Activated CD8-positive, alpha-beta memory T cell treated with anti-CD3 and anti-CD28 coated beads, Interleukin-2, amount 50 U/mL, for 48 hours (primary cell): ENCODE measurements at regions not wholly inside any gene's neighbourhood (a gene's known extent, or its start where the extent isn't known, plus 50 kb on each side); places are given as distances from the start of the nearest gene placed in this dataset.
"Not testable (repeated sequence)": the region's sequence is repeated elsewhere in the genome, so short reads cannot be mapped to it uniquely, and the experiment has no call there.

Source experiments
- DNase-seq: peaks from one replicate; pipeline ENCODE4 v3.0.0-alpha.2; 2020

DNA sequence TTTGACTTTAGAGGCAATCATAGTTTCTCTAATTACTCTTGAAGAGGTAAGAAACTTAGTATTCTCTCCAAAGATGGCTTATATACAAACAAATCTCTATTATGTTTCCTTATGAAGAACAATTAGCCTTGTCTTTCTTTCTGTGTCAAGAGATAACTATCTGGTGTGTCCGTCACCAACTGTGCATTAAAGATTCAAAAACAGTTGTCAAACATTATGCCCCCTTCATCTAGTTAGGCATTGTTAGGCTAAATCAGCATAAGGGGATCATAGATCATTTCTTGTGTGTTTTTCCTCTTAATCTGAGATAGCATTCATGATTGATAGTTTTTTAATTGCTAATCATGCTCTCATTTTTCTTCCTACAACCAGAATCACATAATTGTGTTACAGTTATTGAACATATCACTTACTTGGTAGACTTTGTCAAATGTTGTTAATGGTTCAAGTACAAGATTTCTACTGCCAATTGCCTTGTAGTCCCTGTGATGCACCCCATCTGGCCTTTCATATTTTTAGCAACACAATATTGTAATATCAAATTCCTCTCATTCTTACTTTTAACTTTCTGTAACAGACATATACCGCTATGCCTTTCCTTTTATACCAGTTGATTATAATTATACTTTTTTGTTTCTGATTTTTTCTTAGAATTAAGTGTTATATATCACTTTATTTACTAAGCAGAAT lies 612.7 kb downstream of the SLITRK6 start:
- DNase-seq, result no peak

DNA sequence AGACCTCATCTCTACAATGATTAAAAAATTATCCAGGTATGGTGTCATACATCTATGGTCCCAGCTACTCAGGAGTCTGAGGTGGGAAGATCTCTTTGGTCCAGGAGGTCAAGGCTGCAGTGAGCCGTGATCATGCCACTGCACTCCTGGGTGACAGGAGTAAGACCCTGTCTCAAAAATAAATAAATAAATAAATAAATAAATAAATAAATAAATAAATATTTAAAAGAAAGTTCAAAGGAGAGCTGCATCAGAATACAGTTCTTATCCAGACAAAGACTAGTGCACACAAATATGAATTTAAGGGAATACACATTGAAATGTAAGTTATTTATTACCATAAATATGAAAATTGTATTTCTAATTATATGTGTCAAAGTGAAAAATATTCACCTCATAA lies 624.9 kb downstream of the SLITRK6 start:
- DNase-seq, result no peak

DNA sequence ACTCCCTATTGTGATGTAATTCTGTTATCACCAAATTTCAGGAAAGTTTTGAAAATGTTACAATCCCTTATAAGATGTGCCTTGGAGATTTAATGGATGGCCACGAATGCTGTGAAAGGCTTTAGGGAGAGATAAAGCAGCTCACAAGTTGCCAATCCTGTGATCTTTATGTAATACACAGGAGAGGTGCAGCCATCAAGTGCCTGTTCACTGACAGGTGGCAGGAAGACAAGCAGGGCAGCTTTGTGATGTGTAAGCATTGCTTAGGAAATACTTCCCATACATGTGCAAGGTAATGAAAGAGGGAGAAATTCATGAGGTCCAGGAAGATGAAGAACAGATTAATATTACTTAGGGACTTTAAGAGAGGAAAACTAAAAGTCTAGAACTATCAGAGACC lies 628.8 kb downstream of the SLITRK6 start:
- no peak for DNase-seq

DNA sequence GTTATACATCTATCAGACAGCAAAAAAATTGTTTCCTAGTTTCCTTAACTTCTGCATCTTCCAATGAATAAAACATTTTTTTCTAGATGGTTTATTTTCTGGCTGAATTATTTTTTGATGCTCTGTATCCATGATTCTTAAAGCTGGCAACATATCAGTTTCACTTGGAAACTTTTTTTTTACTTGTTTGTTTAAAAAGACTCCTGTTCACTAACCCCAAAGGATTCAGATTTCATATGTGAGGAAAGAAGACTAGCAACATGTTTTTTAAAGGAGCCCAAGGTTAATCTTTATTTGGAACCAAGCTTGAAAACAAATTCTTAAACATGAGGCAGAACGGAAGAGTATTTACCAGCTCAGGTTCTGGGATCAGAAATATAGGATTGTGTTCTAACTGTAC lies 632.3 kb downstream of the SLITRK6 start:
- no peak for DNase-seq

DNA sequence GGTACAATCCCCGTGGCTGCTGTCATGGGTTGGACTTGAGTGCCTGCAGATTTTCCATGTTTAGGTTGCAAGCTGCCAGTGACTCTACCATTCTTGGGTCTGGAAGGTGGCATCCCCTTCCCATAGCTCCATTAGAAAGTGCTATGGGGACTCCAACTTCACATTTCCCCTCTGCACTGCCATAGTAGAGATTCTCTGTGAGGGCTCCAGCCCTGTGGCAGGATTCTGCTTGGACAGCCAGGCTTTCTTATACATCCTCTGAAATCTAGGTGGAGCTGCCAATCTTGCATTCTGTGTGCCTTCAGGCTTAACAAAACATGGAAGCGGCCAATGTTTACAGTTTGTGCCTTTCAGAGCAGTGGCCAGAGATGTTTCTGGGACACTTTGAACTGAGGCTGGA lies 636.2 kb downstream of the SLITRK6 start:
- no peak for DNase-seq

DNA sequence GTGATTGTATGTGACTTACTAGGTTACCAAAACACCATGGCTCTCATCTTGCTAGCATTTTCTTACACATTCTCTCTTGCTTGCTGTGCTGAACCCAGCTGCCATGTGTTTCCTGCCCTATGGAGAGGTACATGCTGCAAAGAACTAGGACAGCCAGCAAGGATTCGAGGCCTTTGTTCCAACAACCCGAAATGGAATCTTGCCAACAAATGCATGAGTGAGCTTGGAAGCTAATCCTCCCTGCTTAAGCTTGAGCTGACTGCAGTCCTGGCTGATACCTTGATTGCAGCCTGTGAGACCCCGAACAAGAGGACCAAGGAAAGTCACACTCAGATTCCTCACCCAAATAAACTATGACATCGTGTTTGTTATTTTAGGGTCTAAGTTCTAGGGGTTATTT lies 651.2 kb downstream of the SLITRK6 start:
- DNase-seq, result no peak

DNA sequence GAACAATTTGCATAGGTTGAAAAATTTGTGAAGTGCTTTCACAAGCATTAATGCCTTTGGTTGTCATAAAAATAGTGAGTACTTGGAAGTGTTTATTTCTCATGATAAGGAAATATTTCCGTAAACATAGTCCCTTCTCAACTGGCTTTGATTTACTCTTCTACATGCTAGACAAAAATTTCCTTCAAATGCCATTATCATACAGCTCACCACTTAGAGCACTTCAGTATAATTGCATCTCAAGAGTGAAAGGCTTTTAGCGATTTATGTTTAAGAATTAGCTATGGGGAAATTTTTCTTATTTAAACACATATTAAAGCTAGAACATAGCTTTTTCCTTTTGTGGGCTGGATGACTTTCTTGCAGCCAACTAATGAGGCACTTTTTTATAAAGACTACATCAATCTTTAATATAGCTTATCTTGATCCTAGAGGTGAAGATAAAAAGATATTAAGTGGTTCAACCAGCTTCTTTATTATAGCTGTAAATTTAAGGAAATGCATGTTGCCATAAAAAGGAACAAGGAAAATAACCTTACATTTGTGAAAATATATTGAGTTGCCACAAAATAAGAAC lies 656.8 kb downstream of the SLITRK6 start:
- DNase-seq, result no peak

DNA sequence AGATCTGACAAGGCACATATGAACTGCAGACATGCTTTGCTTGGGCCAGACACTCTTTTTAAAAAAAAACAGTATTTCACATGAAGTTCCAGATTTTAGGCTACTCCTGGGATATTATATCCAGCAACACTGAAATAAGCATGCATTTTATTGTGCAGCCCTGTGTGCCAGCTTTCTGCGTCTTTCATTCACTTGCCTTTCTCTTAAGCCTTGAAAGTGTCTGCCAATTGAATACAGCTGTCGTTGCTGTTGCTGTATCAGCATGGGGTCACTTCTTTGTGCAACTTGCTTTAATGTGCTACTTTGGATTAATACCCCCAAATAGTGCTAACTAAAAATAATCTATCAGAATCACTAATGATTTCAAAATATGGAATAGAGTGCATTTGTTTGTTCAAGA lies 657.8 kb downstream of the SLITRK6 start:
- DNase-seq, result no peak

DNA sequence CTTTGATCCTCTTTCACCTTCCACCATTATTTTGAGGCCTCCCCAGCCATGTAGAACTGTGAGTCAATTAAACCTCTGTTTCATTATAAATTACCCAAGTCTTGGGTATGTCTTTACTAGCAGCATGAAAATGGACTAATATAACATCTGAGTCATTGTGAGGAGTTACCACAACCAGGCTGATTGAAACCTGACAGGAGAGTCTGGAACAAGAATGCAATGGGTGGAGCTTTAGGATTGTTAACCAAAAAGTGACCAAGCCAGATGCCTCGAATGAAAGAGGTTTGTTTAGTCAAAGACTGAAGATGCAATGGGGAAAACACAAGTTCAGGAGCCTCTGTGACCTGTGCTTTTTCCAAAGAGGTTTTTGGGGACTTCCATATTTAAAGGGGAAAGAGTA lies 659.0 kb downstream of the SLITRK6 start:
- no peak for DNase-seq

DNA sequence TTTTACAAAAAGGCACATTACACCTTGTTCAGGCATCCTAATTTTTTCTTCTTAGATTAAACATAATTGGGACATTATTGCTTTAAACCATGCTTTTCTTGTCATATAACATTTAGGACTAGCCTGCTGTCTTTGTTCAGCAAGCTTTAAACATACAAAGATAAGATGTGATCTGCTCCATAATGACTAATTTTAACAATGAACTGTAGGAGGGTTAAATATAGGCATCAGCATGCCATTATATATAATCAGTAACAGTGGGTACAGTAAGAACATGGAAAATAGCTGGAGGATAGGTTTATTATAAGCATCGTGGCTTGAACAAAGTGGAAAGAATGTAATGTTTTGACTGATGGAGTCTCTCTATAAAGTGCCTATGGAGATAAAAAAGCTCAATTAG lies 661.7 kb downstream of the SLITRK6 start:
- DNase-seq, result no peak

DNA sequence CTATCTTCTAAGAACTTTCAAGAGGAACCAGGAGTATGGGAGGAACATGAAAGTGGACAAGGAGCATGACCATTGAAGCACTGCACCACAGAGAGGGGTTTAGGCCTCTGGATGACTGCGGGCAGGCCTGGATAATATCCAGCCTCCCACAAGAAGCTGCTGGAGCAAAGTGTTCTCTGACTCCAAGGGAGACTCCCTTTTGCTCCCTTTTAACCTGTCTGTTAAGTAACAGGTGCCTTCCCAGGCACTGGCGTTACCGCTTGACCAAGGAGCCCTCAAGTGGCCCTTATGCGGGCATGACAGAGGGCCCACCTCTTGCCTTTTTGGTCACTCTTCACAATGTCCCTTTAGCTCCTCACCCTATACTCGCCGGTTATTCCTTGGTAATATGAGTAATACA lies 666.2 kb downstream of the SLITRK6 start:
- no peak for DNase-seq

DNA sequence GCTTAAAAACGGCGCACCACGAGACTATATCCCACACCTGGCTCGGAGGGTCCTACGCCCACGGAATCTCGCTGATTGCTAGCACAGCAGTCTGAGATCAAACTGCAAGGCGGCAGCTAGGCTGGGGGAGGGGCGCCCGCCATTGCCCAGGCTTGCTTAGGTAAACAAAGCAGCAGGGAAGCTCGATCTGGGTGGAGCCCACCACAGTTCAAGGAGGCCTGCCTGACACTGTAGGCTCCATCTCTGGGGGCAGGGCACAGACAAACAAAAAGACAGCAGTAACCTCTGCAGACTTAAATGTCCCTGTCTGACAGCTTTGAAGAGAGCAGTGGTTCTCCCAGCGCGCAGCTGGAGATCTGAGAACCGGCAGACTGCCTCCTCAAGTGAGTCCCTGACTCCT lies 675.7 kb downstream of the SLITRK6 start:
- DNase-seq, result not testable (repeated sequence)

DNA sequence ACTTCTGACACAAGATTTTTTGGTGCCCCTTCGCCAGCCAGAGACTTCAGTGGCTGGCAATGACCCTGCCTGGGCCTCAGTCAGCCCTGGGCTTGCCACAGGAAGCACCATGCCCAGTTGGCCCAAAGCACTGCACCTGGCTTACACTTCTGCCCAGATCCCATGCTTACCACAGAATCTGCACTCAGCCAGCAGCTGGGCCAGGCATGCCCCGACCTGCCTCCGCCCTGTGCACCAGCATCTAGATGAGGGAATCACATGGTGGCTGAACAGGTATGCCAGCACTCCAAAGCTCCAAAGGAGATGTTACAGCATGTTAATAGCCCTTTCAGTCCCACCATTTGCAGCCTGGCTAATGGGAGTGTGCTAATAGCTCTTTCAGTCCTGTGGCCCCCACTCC lies 690.9 kb downstream of the SLITRK6 start:
- DNase-seq, result no peak

DNA sequence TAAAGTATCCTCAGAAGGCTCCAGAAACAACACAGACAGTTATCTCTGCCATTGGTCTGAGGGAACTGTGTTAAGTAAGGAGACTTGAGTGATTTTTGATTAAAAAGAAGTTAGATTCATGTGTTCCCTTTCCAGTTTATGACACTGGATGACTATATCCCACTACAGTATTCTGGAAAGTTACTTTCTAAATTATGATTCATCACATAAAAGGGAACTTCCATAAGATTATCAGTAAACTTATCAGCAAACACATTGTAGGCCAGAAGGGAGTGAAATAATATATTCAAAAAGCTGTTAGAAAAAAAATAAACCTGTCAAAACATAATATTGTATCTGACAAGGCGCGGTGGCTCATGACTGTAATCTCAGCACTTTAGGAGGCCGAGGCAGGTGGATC lies 700.0 kb downstream of the SLITRK6 start:
- DNase-seq, result no peak

DNA sequence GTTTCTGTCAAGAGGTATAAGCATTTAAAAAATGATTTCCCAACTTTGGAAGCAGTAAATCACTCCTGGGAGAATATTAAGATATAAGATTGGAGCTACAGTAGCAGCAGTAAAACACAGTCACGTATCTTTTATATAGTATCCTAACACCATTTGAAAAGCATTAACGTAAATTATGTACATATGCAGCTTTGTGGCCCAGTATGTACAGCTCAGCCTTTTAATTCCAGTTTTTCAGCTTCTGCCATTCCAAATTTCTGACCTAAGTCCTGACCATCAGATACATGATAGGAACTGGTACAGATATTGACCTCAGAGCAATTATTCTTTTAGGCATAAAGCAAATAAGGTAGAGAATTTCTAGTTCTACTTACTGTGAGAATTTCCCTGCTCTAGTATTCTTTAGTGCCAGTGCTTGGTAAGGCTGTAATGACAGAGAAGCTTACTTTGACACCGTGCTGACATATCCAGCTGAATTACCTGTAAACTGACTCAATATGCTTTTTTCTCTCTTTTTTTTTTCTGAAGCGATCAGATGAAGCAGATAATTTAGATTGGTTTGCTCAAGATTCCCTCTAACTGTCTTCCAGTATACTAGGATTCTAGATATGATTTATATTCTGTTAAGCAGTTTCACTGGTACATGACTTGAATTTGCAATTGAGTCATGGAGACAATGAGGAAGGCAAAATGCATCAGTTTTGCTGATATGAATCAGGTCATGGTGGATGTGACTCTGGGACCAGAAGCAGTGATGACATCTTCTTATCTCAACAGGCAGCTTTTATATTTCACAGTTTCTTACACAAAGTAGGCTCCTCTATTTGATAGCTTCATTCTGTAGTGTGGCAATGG lies 703.6 kb downstream of the SLITRK6 start:
- DNase-seq, result no peak

DNA sequence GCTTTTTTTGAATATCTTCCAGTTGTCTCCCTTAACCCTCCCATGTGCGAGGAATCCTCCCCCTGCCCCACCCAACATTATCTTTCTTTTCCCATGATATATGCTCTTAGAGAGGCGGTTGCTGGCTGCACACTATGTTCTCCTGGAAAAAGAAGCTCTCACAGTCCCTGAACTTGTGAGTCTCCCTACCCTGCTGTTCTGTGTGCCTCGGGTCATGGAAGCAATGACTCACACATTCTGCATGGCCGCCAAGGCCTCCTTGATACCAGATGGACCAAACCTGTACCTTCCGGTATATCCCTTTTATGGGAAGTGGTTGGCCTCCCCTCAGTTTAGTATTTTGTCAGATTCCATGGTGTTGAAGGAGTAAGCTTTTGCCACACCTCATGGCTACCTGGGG lies 705.4 kb downstream of the SLITRK6 start:
- no peak for DNase-seq

DNA sequence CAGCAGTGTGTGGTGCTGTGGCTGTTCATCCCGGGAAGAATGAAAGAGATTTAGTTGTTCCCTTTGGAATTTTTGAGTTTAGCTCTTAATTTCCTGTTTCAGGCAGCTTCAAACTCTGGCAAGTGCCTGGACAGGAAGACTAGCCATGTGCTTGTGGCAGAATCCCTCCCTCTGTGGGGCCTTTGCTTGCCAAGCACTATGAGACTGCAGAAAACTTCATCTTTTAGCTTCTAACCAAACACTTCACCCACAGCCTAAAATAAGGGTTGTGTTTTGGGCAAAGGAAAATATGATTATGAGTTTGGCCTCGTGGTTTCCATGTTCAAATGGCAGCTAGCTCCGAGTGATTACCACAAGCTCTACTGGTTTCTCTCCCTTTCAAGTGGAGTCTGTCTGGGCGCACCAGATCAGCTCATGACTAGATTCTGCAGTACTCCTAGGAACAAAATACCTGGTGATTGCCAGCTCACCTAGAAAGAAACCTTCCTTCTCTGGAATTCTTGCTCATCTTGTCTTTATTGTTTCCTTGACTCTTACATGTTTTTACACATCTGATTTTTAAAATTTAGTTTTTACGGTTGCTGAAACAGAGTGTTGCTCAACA lies 707.5 kb downstream of the SLITRK6 start:
- DNase-seq, result no peak

DNA sequence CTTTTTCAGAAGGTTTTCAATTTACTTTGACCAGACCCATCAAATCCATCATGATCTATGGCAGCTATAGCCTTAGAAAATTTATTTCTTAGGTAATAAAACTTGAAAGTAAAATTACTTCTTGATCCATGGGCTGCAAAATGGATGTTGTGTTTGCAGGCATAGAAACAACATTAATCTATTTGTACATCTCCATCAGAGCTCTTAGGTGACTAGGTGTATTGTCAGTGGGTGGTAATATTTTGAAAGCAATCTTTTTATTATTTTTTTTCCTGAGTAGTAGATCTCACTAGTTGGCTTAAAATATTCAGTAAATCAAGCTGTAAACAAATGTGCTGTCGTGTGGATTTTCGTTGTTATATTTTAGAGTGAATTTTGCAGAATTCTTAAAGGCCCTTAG lies 710.0 kb downstream of the SLITRK6 start:
- DNase-seq, result no peak

DNA sequence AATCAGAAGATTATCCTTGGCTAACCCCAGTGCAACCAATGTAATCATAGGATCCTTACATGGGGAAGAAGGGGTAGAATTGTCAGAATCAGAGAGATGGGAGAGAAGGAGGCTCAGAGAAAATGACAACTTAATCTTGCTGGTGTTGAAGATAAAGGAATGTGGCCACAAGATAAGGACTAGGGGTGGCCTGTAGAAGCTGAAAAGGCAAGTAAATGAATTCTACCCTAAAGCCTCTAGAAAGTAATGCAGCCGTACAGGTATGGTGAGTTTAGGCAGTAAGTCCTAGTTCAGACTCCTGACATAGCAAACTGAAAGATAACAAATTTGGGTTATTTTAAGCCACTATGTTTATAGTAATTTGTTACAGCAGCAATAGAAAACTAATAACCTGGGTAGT lies 718.5 kb downstream of the SLITRK6 start:
- no peak for DNase-seq

DNA sequence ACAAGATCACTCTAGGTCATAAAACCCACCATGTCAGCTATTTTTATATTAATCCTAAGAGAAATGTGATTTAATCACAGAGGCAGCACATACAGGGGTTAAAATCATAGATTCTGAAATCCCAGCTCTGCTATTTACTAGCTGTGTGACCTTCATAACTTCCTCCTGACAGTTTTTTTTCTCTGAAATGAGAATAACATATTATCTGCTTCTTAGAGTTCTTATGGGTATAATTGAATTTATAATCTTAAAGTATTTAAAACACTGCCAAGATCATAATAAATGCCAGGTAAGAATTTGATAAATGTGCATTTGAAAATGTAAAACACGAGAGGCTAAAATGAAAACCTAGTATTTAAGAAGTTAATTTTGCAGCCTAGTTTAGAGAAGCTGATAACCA lies 722.9 kb downstream of the SLITRK6 start:
- no peak for DNase-seq

DNA sequence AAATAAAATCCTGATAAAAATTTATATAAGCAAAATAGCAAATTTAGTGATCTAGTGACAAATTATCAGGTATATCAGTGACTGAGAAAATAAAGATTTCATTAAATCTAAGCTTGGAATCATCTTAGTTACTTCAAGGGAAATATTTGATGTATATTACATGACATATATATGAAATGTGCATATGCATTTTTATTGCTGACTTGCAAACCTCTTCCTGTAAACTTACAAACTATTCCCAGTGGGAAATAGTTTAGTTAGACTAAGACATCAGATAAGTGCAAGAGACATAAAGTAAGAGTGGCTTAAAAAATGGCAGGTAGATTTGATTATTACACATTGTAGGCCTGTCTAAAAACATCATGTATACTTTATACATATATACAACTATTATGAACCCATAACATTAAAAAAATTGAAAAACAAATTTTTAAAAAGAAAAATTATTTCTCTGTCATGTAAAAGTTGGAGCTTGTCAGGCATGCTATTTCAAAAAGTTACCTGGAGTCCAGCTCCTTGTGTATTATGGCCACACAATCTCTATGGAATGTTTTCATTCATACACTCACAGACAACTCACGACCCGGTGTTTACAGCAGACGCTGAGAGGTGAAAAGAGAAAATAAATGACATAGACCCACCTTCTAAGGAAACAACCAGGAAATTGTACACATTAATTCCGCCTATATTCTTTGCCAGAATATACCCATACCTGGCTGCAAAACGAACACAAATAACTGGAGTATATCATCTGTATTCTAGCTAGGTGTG lies 724.5 kb downstream of the SLITRK6 start:
- DNase-seq, result no peak

DNA sequence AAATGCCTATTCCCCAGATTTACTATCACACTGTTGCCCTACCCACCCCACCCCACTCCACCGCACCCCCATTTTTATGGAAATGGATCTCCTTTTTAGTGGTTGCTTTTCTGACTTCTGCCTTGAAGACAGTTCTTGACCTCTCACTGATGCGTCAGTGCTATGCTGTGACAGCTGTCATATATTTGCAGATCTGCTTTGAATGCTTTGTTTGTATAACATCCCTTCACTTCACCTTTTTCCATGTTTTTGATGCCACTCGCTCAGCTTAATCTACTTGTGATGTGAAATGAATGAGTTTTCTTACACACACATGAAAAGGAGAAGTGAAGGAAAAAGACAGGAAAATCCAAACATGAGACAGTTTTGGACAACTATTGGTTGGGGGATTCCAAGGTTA lies 731.0 kb downstream of the SLITRK6 start:
- DNase-seq, result no peak

DNA sequence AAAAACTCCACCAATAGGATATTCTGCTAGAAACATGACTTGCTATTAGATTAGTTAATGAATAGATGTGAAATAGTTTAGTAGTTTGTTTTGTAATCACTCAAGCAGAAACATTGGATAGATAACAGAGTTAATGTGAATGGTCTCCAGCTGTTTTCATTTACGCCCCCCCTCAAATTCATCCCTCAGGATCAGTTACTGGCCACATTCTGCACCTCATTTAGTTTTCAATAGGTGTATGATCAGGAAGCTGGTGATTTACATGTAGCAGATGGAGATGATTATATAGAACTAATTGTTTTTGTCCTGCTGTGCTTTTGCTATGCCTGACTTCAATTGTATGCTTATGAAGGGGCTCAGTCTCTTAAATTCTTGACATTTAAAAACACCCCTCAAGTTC lies 759.0 kb downstream of the SLITRK6 start:
- no peak for DNase-seq
